H9 (cell line): ENCODE measurements at regions not wholly inside any gene's neighbourhood (a gene's known extent, or its start where the extent isn't known, plus 50 kb on each side); places are given as distances from the start of the nearest gene placed in this dataset.

Experiments used
- DNase-seq: peaks from one replicate; pipeline ENCODE4 v3.0.0-alpha.2; 2017
- H2AFZ ChIP-seq: one replicate; pipeline ENCODE4 v1.6.1; 2013; ENCODE audit warnings: mild to moderate bottlenecking, low read length, control low read depth, moderate library complexity
- H2AK5ac ChIP-seq: 2 replicates; pipeline ENCODE4 v1.6.1; 2013; ENCODE audit warnings: low read length, control low read depth, mixed read lengths; ENCODE audit not compliant: insufficient read length
- H2BK120ac ChIP-seq: one replicate; pipeline ENCODE4 v1.6.1; 2013; ENCODE audit warnings: low read depth, mild to moderate bottlenecking, low read length, control low read depth, inconsistent platforms; ENCODE audit not compliant: poor library complexity, severe bottlenecking
- H2BK12ac ChIP-seq: 2 replicates; pipeline ENCODE4 v1.6.1; 2013; ENCODE audit warnings: low read length, control low read depth, mixed read lengths, low read depth; ENCODE audit not compliant: insufficient read length
- H2BK15ac ChIP-seq: 2 replicates; pipeline ENCODE4 v1.6.1; 2013; ENCODE audit warnings: low read depth, low read length, control low read depth
- H2BK20ac ChIP-seq: one replicate; pipeline ENCODE4 v1.6.1; 2013; ENCODE audit warnings: low read depth, mild to moderate bottlenecking, low read length, control low read depth, inconsistent platforms; ENCODE audit not compliant: poor library complexity, severe bottlenecking
- H2BK5ac ChIP-seq: 2 replicates; pipeline ENCODE4 v1.6.1; 2013; ENCODE audit warnings: low read length, control low read depth, mixed read lengths; ENCODE audit not compliant: insufficient read length
- H3K14ac ChIP-seq: 2 replicates; pipeline ENCODE4 v1.6.1; 2013; ENCODE audit warnings: low read length, control low read depth; ENCODE audit not compliant: insufficient read depth
- H3K18ac ChIP-seq: 2 replicates; pipeline ENCODE4 v1.6.1; 2013; ENCODE audit warnings: low read depth, mild to moderate bottlenecking, mixed read lengths, low read length, control low read depth; ENCODE audit not compliant: insufficient read length
- H3K23ac ChIP-seq: 2 replicates; pipeline ENCODE4 v1.6.1; 2013; ENCODE audit warnings: low read length, control low read depth, mixed read lengths, low read depth; ENCODE audit not compliant: insufficient read length
- H3K23me2 ChIP-seq: 2 replicates; pipeline ENCODE4 v1.6.1; 2013; ENCODE audit warnings: low read depth, mild to moderate bottlenecking, mixed read lengths, low read length, control low read depth; ENCODE audit not compliant: insufficient read length, poor library complexity, severe bottlenecking
- H3K27ac ChIP-seq: 2 replicates; pipeline ENCODE4 v1.5.1; 2013; ENCODE audit warnings: low read length, control low read depth, mixed read lengths, low read depth; ENCODE audit not compliant: insufficient read length
- H3K27me3 ChIP-seq: 2 replicates; pipeline ENCODE4 v1.6.1; 2013; ENCODE audit warnings: low read length, control low read depth, inconsistent platforms; ENCODE audit not compliant: insufficient read depth
- H3K4ac ChIP-seq: 2 replicates; pipeline ENCODE4 v1.6.1; 2013; ENCODE audit warnings: low read depth, mild to moderate bottlenecking, control low read depth, inconsistent platforms, low read length, moderate library complexity
- H3K4me1 ChIP-seq: 2 replicates; pipeline ENCODE4 v1.6.1; 2013; ENCODE audit warnings: low read length, control low read depth, inconsistent platforms; ENCODE audit not compliant: insufficient read depth
- H3K4me2 ChIP-seq: 2 replicates; pipeline ENCODE4 v1.6.1; 2013; ENCODE audit warnings: low read length, control low read depth, mixed read lengths; ENCODE audit not compliant: insufficient read length, insufficient read depth
- H3K56ac ChIP-seq: 2 replicates; pipeline ENCODE4 v1.6.1; 2013; ENCODE audit warnings: low read depth, mild to moderate bottlenecking, mixed read lengths, low read length, control low read depth; ENCODE audit not compliant: insufficient read length
- H3K79me1 ChIP-seq: 2 replicates; pipeline ENCODE4 v1.6.1; 2013; ENCODE audit warnings: low read depth, mild to moderate bottlenecking, moderate library complexity, low read length, control low read depth, inconsistent platforms; ENCODE audit not compliant: insufficient read depth, poor library complexity, severe bottlenecking
- H3K79me2 ChIP-seq: 2 replicates; pipeline ENCODE4 v1.6.1; 2013; ENCODE audit warnings: low read length, control low read depth, inconsistent platforms; ENCODE audit not compliant: insufficient read depth
- H3K9ac ChIP-seq: 2 replicates; pipeline ENCODE4 v1.6.1; 2013; ENCODE audit warnings: low read length, control low read depth, mixed read lengths; ENCODE audit not compliant: insufficient read length; ENCODE audit errors: extremely low read depth
- H3K9me3 ChIP-seq: one replicate; pipeline ENCODE4 v1.6.1; 2013; ENCODE audit warnings: low read depth, low read length, inconsistent platforms; ENCODE audit not compliant: control insufficient read depth
- H3T11ph ChIP-seq: one replicate; pipeline ENCODE4 v1.6.1; 2013; ENCODE audit warnings: mild to moderate bottlenecking, low read length, control low read depth, inconsistent platforms
- H4K20me1 ChIP-seq: one replicate; pipeline ENCODE4 v1.6.1; 2013; ENCODE audit not compliant: control insufficient read depth, insufficient read length, insufficient read depth
- H4K5ac ChIP-seq: 2 replicates; pipeline ENCODE4 v1.6.1; 2013; ENCODE audit warnings: low read depth, mild to moderate bottlenecking, mixed read lengths, low read length, control low read depth; ENCODE audit not compliant: insufficient read length
- H4K8ac ChIP-seq: replicated peaks from 2 replicates; pipeline ENCODE4 v1.6.1; 2013; ENCODE audit warnings: low read length, control low read depth, mixed read lengths, low read depth; ENCODE audit not compliant: insufficient read length
- H4K91ac ChIP-seq: 2 replicates; pipeline ENCODE4 v1.6.1; 2013; ENCODE audit warnings: low read depth, mild to moderate bottlenecking, moderate library complexity, mixed read lengths, low read length, control low read depth; ENCODE audit not compliant: insufficient read length
- H3K27ac Mint-ChIP-seq, 3 experiments: 2 replicates in 2 of 3; 3 replicates in 1 of 3; pipeline ENCODE4 v1.8.0; 2020 to 2021; ENCODE audit warnings: mixed read lengths in 3 of 3, mild to moderate bottlenecking in 1 of 3, moderate library complexity in 1 of 3
- H3K27me3 Mint-ChIP-seq: 2 replicates; pipeline ENCODE4 v1.8.0; 2021; ENCODE audit warnings: low read depth, mild to moderate bottlenecking, moderate library complexity, mixed read lengths
- H3K36me3 Mint-ChIP-seq, 3 experiments: 2 replicates in 2 of 3; 3 replicates in 1 of 3; pipeline ENCODE4 v1.8.0; 2020 to 2021; ENCODE audit warnings: low read depth in 3 of 3, mixed read lengths in 3 of 3; ENCODE audit not compliant: insufficient read depth in 1 of 3
- H3K4me1 Mint-ChIP-seq, 2 experiments: 2 replicates each; pipeline ENCODE4 v1.8.0; 2020; ENCODE audit warnings: mixed read lengths in 2 of 2
- H3K4me3 Mint-ChIP-seq, 2 experiments: 2 replicates in 1 of 2; 3 replicates in 1 of 2; pipeline ENCODE4 v1.8.0; 2020 to 2021; ENCODE audit warnings: mild to moderate bottlenecking in 2 of 2, mixed read lengths in 2 of 2, moderate library complexity in 1 of 2
- H3K9me3 Mint-ChIP-seq, 2 experiments: 2 replicates in 1 of 2; 3 replicates in 1 of 2; pipeline ENCODE4 v1.8.0; 2020; ENCODE audit warnings: mild to moderate bottlenecking in 2 of 2, mixed read lengths in 2 of 2, moderate library complexity in 1 of 2
- CTCF ChIP-seq: fragments of 200-600 bp; sonication (generic); conservative IDR thresholded peaks from 3 replicates; pipeline ENCODE4 v1.8.0; 2021; ENCODE audit warnings: antibody characterized with exemption, mild to moderate bottlenecking
- WGBS: extraction: QIAGEN DNeasy Blood & Tissue Kit; methylation state at CpG from one replicate; pipeline ENCODE4 v1.1.7; 2013; ENCODE audit warnings: missing lambda C conversion rate, low lambda C conversion rate, mixed read lengths; ENCODE audit not compliant: insufficient read length; ENCODE audit errors: extremely low coverage; 5-methylcytosine and 5-hydroxymethylcytosine counted together

- Histone ChIP-seq H2AFZ (no peak overlapping the region), H3K9ac (no peak overlapping the region), H2BK12ac (no peak overlapping the region), H3K23me2 (no peaks in the 10 kb centered on the region), H3K18ac (no peak overlapping the region), H3K27me3 (no peaks in the 10 kb centered on the region), H2BK15ac (no peak overlapping the region), H3K79me2 (no peaks in the 10 kb centered on the region; the same call in 1 of the 2 replicates), H2BK120ac (no peak overlapping the region), H3K79me1 (no peaks in the 10 kb centered on the region), H4K5ac (no peak overlapping the region), H3K14ac (no peak overlapping the region), H3K4me1 (no peaks in the 10 kb centered on the region), H3K23ac (no peak overlapping the region), H2AK5ac (no peak overlapping the region), H2BK20ac (no peak overlapping the region), H3K4ac (no peak overlapping the region), H4K20me1 (no peaks in the 10 kb centered on the region), H2BK5ac (no peak overlapping the region), H3K27ac (no peak overlapping the region), H4K91ac (no peak overlapping the region), H3K56ac (no peak overlapping the region), H3T11ph (no peak overlapping the region), H3K4me2 (no peak overlapping the region), H3K9me3 (no peaks in the 10 kb centered on the region), H4K8ac (no peak overlapping the region)
- Mint-ChIP-seq H3K9me3 (no peaks in the 10 kb centered on the region), H3K4me3 (no peak overlapping the region), H3K4me1 (no peaks in the 10 kb centered on the region), H3K27ac (no peak overlapping the region; a peak in 1 of 7 replicates), H3K27me3 (peaks cover 76% of the 10 kb centered on the region), H3K36me3 (no peaks in the 10 kb centered on the region)
- no peak for TF ChIP-seq CTCF
- DNase-seq, result no peak
- no CpG with 5 or more reads among the region's 2 CpGs for WGBS
These were observed 83.0 kb upstream of the TMEM33 start for GRCh38 chr4:41852229-41852628.
